WERI-Rb-1 (cell line): ENCODE measurements at regions not wholly inside any gene's neighbourhood (a gene's known extent, or its start where the extent isn't known, plus 50 kb on each side); places are given as distances from the start of the nearest gene placed in this dataset.

ENCODE experiments used
- DNase-seq: peaks from one replicate; pipeline ENCODE4 v3.0.0-alpha.2; 2020
- H3K27ac ChIP-seq: fragments of 250-450 bp; sonication (Bioruptor Pico); 2 replicates; pipeline ENCODE4 v1.5.1; 2020; ENCODE audit warnings: mild to moderate bottlenecking, moderate library complexity
- H3K27me3 ChIP-seq: fragments of 250-450 bp; sonication (Bioruptor Pico); 2 replicates; pipeline ENCODE4 v1.5.1; 2021; ENCODE audit warnings: mild to moderate bottlenecking, low read depth, moderate library complexity; ENCODE audit not compliant: insufficient read depth, severe bottlenecking
- H3K36me3 ChIP-seq: fragments of 250-450 bp; sonication (Bioruptor Pico); 2 replicates; pipeline ENCODE4 v1.5.1; 2020; ENCODE audit warnings: mild to moderate bottlenecking, moderate library complexity
- H3K4me3 ChIP-seq: 2 replicates; pipeline ENCODE4 v1.5.1; 2011; ENCODE audit warnings: low read depth, mild to moderate bottlenecking, control low read depth, low read length
- H3K9me3 ChIP-seq: fragments of 250-450 bp; sonication (Bioruptor Pico); 2 replicates; pipeline ENCODE4 v1.5.1; 2021; ENCODE audit warnings: mild to moderate bottlenecking, moderate library complexity; ENCODE audit not compliant: severe bottlenecking
- CTCF ChIP-seq: IDR thresholded peaks from 2 replicates; pipeline ENCODE4 v1.5.1; 2011; ENCODE audit warnings: low read depth, mild to moderate bottlenecking, control low read depth, inconsistent platforms, low read length

- no peak overlapping the region for H3K27ac ChIP-seq
- H3K9me3 ChIP-seq: no peaks in the 10 kb centered on the region
- TF ChIP-seq CTCF: no peak
- no peaks in the 10 kb centered on the region for H3K36me3 ChIP-seq
- H3K27me3 ChIP-seq: no peaks in the 10 kb centered on the region
- H3K4me3 ChIP-seq: no peak overlapping the region
- no peak for DNase-seq
These were observed 149.7 kb downstream of the UNC5CL start for GRCh38 chr6:40889137-40889832.

- peak; percentile 37 for DNase-seq
- TF ChIP-seq CTCF: no peak
- Histone ChIP-seq H3K9me3 (no peaks in the 10 kb centered on the region), H3K27me3 (no peaks in the 10 kb centered on the region), H3K27ac (peak overlapping the region; percentile 37), H3K4me3 (no peak overlapping the region), H3K36me3 (no peaks in the 10 kb centered on the region)
These were observed 150.5 kb downstream of the UNC5CL start for GRCh38 chr6:40888456-40888990.

GRCh38 chr6:40887792-40888340, 151.2 kb downstream of the UNC5CL start:
- peak overlapping the region; percentile 37 for H3K27ac ChIP-seq
- no peaks in the 10 kb centered on the region for H3K9me3 ChIP-seq
- H3K36me3 ChIP-seq: no peaks in the 10 kb centered on the region
- no peak overlapping the region for H3K4me3 ChIP-seq
- no peak for DNase-seq
- TF ChIP-seq CTCF: no peak
- H3K27me3 ChIP-seq: no peaks in the 10 kb centered on the region

- H3K36me3 ChIP-seq: no peaks in the 10 kb centered on the region
- H3K9me3 ChIP-seq: no peaks in the 10 kb centered on the region
- H3K27me3 ChIP-seq: no peaks in the 10 kb centered on the region
- peak; percentile 31; the same call in 1 of the 2 replicates for TF ChIP-seq CTCF
- no peak for DNase-seq
- no peak overlapping the region for H3K27ac ChIP-seq
- H3K4me3 ChIP-seq: no peak overlapping the region
These were observed 151.8 kb downstream of the UNC5CL start for GRCh38 chr6:40887079-40887791.

GRCh38 chr6:40885139-40885774, 153.8 kb downstream of the UNC5CL start:
- Histone ChIP-seq H3K36me3 (no peaks in the 10 kb centered on the region), H3K27ac (no peak overlapping the region), H3K4me3 (no peak overlapping the region), H3K9me3 (no peaks in the 10 kb centered on the region), H3K27me3 (no peaks in the 10 kb centered on the region)
- DNase-seq: no peak
- TF ChIP-seq CTCF: no peak
